ENCODE measurements at regions not wholly inside any gene's neighbourhood (a gene's known extent, or its start where the extent isn't known, plus 50 kb on each side); places are given as distances from the start of the nearest gene placed in this dataset.

DNA sequence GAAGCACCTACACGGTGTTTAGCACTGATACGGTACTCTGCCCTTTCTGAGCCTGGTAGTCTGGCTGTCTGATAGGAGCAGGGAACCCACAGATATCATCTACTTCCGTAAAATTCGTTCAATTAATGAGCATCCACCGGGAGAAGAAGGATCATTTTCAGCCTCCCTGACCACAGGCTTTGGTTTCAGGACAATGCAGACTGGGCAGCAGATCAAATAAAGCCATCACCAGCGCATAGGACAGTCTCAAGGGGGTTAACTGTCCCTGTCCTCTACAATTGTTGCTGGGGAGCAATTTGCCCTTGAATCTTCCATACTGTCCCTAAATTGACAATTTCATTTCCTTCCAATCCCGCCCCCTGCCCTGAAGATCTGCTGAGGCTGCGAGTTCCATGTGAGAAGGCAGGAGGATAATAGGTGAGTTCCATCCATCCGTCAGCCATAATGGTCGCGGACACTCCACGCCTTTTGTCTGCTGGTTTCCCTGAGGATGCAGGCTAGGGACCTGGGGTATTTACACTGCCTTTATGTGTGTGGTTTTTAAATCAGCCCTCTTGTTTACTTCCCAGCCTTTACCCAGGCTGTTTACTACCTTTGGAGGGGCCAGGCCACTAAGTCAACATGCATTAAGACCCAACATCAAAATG is 110.0 kb downstream of the MYCN start:
- TF ChIP-seq RFX5 (IDR thresholded peaks at IDR 0.05; ENCODE audit: low read depth, low read length) (no peak), POLR2A (IDR thresholded peaks at IDR 0.05; ENCODE audit: low read depth, low read length) (no peak), FOS (IDR thresholded peaks at IDR 0.05; ENCODE audit: low read depth, low read length) (no peak), MXI1 (IDR thresholded peaks at IDR 0.05; ENCODE audit: borderline replicate concordance, low read depth, low read length) (no peak), MAZ (IDR thresholded peaks at IDR 0.05; ENCODE audit: borderline replicate concordance, low read depth, low read length) (no peak), CHD1 (IDR thresholded peaks at IDR 0.05; ENCODE audit: low read depth, low read length) (no peak), RAD21 (IDR thresholded peaks at IDR 0.05; ENCODE audit: low read length) (no peak), RCOR1 (IDR thresholded peaks at IDR 0.05; ENCODE audit: insufficient replicate concordance, low read length) (no peak), CEBPB (IDR thresholded peaks at IDR 0.05; ENCODE audit: low read depth, low read length) (no peak)
- TF ChIP-seq, protein P1, sequence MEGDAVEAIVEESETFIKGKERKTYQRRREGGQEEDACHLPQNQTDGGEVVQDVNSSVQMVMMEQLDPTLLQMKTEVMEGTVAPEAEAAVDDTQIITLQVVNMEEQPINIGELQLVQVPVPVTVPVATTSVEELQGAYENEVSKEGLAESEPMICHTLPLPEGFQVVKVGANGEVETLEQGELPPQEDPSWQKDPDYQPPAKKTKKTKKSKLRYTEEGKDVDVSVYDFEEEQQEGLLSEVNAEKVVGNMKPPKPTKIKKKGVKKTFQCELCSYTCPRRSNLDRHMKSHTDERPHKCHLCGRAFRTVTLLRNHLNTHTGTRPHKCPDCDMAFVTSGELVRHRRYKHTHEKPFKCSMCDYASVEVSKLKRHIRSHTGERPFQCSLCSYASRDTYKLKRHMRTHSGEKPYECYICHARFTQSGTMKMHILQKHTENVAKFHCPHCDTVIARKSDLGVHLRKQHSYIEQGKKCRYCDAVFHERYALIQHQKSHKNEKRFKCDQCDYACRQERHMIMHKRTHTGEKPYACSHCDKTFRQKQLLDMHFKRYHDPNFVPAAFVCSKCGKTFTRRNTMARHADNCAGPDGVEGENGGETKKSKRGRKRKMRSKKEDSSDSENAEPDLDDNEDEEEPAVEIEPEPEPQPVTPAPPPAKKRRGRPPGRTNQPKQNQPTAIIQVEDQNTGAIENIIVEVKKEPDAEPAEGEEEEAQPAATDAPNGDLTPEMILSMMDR (conservative IDR thresholded peaks at IDR 0.05; ENCODE audit: low read depth, low read length) = no peak

All from IMR-90 (cell line).